ENCODE measurements at regions not wholly inside any gene's neighbourhood (a gene's known extent, or its start where the extent isn't known, plus 50 kb on each side); places are given as distances from the start of the nearest gene placed in this dataset.

DNA sequence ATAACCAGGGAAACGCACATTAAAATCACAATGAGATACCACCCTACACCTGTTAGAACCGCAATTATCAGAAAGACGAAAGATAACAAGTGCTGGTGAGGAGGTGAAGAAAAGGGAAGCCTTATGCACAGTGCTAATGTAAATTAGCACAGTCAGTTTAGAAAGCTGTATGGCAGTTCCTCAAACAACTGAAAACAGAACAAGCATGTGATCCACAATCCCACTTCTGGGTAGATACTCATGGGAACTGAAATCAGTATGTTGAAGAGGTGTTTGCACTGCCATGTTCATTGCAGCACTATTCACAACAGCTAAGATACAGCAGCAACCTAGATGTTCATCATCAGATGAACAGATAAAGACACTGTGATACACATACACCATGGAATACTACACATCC lies 75.0 kb upstream of the CCND1 start:
- no peak for DNase-seq (ENCODE audit: low read depth)
- H3K27me3 ChIP-seq (ENCODE audit: control insufficient read depth, insufficient read depth, low read length) = no peaks in the 10 kb centered on the region
- no peaks in the 10 kb centered on the region for H3K36me3 ChIP-seq (ENCODE audit: control insufficient read depth, insufficient read depth, low read length)
- TF ChIP-seq, protein P1, sequence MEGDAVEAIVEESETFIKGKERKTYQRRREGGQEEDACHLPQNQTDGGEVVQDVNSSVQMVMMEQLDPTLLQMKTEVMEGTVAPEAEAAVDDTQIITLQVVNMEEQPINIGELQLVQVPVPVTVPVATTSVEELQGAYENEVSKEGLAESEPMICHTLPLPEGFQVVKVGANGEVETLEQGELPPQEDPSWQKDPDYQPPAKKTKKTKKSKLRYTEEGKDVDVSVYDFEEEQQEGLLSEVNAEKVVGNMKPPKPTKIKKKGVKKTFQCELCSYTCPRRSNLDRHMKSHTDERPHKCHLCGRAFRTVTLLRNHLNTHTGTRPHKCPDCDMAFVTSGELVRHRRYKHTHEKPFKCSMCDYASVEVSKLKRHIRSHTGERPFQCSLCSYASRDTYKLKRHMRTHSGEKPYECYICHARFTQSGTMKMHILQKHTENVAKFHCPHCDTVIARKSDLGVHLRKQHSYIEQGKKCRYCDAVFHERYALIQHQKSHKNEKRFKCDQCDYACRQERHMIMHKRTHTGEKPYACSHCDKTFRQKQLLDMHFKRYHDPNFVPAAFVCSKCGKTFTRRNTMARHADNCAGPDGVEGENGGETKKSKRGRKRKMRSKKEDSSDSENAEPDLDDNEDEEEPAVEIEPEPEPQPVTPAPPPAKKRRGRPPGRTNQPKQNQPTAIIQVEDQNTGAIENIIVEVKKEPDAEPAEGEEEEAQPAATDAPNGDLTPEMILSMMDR (IDR thresholded peaks at IDR 0.05; ENCODE audit: insufficient read depth, low read length, severe bottlenecking) = no peak
- no peak overlapping the region for H3K4me3 ChIP-seq (ENCODE audit: low read depth, low read length)
- peak; percentile 43 for FAIRE-seq

DNA sequence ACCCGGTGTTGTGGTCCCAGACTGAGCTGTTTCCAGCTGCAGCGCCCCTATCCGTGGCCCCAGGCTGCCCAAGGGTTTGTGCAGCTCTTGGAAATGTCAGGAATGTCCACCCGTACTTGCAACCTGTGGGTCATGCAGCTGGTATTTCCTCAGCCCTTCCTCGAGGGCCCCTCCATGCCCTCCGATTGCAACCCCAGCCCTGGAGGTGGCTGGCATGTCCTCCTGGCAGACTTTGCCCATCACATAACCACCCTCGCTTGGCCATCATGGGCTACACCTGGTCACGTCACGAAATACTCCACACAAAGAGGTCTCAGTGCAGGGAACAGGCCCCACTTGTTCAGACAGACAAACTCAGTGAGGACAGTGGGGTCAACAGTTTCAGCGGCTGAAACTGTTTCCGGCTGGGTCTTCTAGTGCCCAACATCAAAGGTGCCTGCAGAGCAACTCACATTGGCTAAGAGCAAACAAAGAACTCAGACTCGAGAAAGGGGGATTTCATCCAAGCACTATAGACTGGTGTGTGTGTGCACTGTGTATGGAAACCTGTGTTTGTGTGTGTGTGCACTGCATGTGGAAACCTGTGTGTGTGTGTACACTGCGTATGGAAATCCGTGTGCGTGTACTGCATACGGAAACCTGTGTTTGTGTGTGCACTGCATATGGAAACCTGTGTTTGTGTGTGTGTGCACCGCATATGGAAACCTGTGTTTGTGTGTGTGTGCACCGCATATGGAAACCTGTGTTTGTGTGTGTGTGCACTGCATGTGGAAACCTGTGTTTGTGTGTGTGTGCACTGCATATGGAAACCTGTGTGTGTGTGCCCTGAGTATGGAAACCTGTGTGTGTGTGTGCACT lies 72.8 kb upstream of the CCND1 start:
- Histone ChIP-seq H3K4me3 (ENCODE audit: low read depth, low read length) (no peak overlapping the region), H3K27me3 (ENCODE audit: control insufficient read depth, insufficient read depth, low read length) (peaks cover 2% of the 10 kb centered on the region), H3K36me3 (ENCODE audit: control insufficient read depth, insufficient read depth, low read length) (no peaks in the 10 kb centered on the region)
- TF ChIP-seq, protein P1 (IDR thresholded peaks at IDR 0.05; ENCODE audit: insufficient read depth, low read length, severe bottlenecking) = no peak
- DNase-seq (ENCODE audit: low read depth) = no peak
- FAIRE-seq = peak; percentile 98

DNA sequence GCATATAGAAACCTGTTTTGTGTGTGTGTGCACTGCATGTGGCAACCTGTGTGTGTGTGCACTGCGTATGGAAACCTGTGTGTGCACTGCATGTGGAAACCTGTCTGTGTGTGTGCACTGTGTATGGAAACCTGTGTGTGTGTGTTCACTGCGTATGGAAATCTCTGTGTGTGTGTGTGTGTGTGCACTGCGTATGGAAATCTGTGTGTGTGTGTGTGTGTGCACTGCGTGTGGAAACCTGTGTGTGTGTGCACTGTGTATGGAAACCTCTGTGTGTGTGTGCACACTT lies 72.2 kb upstream of the CCND1 start:
- no peak for DNase-seq (ENCODE audit: low read depth)
- H3K27me3 ChIP-seq (ENCODE audit: control insufficient read depth, insufficient read depth, low read length) = peaks cover 2% of the 10 kb centered on the region
- TF ChIP-seq, protein P1 (IDR thresholded peaks at IDR 0.05; ENCODE audit: insufficient read depth, low read length, severe bottlenecking) = no peak
- H3K36me3 ChIP-seq (ENCODE audit: control insufficient read depth, insufficient read depth, low read length) = no peaks in the 10 kb centered on the region
- H3K4me3 ChIP-seq (ENCODE audit: low read depth, low read length) = no peak overlapping the region
- no peak for FAIRE-seq

GRCh38 chr11:69569306-69570200 lies 71.4 kb upstream of the CCND1 start:
- H3K4me3 ChIP-seq (ENCODE audit: low read depth, low read length) = no peak overlapping the region
- DNase-seq (ENCODE audit: low read depth) = no peak
- no peak for FAIRE-seq
- TF ChIP-seq, protein P1 (IDR thresholded peaks at IDR 0.05; ENCODE audit: insufficient read depth, low read length, severe bottlenecking) = no peak
- H3K27me3 ChIP-seq (ENCODE audit: control insufficient read depth, insufficient read depth, low read length) = peaks cover 2% of the 10 kb centered on the region
- H3K36me3 ChIP-seq (ENCODE audit: control insufficient read depth, insufficient read depth, low read length) = no peaks in the 10 kb centered on the region

DNA sequence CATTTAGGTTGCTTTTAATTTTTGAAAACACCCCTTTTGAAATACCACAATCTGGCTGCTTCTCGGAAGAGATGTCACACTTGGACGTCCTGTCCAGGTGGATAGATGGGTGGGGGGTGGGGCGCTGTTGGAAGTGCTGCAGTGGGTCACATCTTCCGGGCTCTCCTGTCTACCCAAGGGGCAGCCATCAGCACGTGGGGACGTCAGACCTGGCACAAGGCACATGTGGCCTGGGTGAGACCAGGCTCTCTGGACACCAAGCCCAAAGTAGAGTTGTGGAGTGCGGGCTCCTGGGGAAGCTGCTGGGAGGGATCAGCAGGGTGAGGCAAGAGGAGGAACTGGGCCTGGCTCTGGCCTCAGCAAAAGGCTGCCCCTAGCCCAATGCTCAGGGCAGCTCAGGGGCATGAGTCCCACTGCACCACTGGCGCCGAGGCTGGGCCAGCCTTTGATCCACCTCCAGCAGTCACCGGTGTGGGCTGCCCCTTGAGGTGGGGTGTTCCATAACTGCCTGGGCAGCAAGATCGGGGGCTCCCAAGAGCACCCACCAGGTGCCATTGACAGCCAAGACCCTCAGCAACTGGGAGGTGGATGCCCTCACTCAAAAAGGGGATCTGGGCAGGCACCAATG lies 68.6 kb upstream of the CCND1 start:
- H3K27me3 ChIP-seq (ENCODE audit: control insufficient read depth, insufficient read depth, low read length) = peaks cover 5% of the 10 kb centered on the region
- TF ChIP-seq, protein P1 (IDR thresholded peaks at IDR 0.05; ENCODE audit: insufficient read depth, low read length, severe bottlenecking) = no peak
- no peaks in the 10 kb centered on the region for H3K36me3 ChIP-seq (ENCODE audit: control insufficient read depth, insufficient read depth, low read length)
- DNase-seq (ENCODE audit: low read depth) (no peak), FAIRE-seq (no peak)
- H3K4me3 ChIP-seq (ENCODE audit: low read depth, low read length) = no peak overlapping the region

All from bronchial epithelial cell (primary cell).